Prostate gland (tissue), 2 donors: ENCODE measurements at regions not wholly inside any gene's neighbourhood (a gene's known extent, or its start where the extent isn't known, plus 50 kb on each side); places are given as distances from the start of the nearest gene placed in this dataset.

Experiments
- CTCF ChIP-seq, 4 experiments: fragments of 200-600 bp in 2 of 4; fragments of 450-650 bp in 2 of 4; sonication (generic) in 2 of 4; IDR thresholded peaks; 1 replicate in 3 of 4; 2 replicates in 1 of 4; pipeline ENCODE4 v1.5.1; 2016 to 2019; ENCODE audit warnings: antibody characterized with exemption in 4 of 4, mild to moderate bottlenecking in 2 of 4, moderate library complexity in 2 of 4
- POLR2A ChIP-seq: fragments of 450-650 bp; IDR thresholded peaks from one replicate; pipeline ENCODE4 v1.6.1; 2016; ENCODE audit warnings: antibody characterized with exemption, mild to moderate bottlenecking

DNA sequence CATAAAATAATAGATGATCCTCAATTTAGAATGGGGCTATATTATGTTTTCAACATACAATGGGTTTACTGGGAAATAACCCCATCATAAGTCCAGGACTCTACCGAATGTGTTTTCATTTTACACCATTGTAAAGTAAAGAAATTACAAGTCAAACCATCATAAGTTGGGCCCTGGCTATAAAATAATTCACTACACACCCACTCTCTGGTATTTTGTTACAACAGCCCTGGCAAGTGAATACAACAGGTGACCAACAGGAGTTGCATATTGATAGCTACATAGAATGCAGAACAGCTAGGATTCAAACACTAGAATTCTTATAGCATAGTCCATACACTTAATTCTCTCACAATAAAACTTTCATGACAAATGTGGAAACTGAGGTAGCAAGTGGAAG lies 673.0 kb upstream of the CA10 start:
- no peak for TF ChIP-seq CTCF (IDR thresholded peaks at IDR 0.05)
- TF ChIP-seq POLR2A: no peak
